SH-SY5Y (cell line): ENCODE measurements at regions not wholly inside any gene's neighbourhood (a gene's known extent, or its start where the extent isn't known, plus 50 kb on each side); places are given as distances from the start of the nearest gene placed in this dataset.

Experiments
- GATA2 ChIP-seq: IDR thresholded peaks from 2 replicates; pipeline ENCODE4 v1.6.1; 2011; ENCODE audit warnings: mild to moderate bottlenecking, low read depth, low read length
- GATA3 ChIP-seq: IDR thresholded peaks from 2 replicates; pipeline ENCODE4 v1.6.1; 2011; ENCODE audit warnings: low read depth, mild to moderate bottlenecking, low read length, moderate library complexity

- no peak for TF ChIP-seq GATA2
- no peak for TF ChIP-seq GATA3
Observed at GRCh38 chr9:119033596-119033995, 335.6 kb downstream of the BRINP1 start.
